SKM-1 (cell line): ENCODE measurements at regions not wholly inside any gene's neighbourhood (a gene's known extent, or its start where the extent isn't known, plus 50 kb on each side); places are given as distances from the start of the nearest gene placed in this dataset.

Experiments used
- DNase-seq: peaks from one replicate; lab custom pipeline; 2025; ENCODE audit not compliant: unreplicated experiment; lab: John Stamatoyannopoulos, UW

DNA sequence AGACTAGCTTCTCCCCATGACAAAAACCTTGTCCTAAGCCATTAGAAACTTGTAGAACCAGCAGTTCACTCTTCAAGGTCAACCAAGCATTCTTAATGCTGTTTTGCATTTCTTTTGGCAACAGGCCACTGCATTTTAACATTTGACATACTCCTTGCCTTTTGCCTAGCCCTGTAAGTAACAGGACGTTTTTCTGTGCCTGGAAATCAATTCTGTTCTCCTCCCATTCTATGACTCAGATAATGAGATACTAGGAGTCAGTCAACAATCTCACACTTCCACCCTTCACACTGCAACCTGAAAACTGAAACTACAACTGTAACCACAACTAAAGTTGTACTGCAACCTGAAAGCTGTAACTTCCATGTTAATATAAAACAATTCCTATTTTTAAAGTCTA is 268.7 kb downstream of the MZT1 start:
- DNase-seq: no peak

DNA sequence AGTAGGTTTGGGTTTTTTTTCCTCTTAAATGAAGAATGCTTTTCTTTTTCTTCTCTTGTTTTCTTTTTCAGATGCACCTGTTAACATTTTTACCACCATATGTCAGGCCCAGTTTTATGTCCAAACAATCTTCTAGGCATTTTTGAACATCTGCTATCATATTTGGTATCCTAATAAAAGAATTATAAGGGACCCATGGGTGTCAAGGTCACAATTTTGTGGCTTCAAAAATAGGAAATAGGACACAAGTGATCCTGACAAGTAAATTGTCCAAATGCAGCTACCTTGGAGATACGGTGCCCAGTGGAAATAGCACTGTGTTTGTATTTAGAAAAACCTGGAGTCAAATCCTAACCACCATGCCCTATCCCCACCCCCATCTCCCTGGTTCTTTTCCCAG is 270.3 kb downstream of the MZT1 start:
- DNase-seq: no peak

DNA sequence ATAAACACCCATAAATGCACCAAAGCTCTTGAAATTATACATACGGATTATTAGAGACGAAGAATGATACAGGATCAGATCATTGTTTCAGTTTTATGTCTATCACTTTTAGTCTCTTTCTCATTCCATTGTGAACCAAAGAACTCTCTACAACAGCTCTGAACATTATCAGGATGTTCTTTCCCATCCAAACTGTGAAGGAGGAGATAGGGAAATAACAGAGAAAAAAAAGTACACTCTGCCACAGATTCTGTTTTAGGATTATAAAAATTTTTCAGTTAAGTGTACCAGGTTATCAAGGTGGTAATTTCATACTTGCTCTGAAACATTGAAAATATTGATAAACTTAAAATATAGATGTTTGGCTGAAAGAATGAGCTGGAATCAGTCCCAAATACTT is 270.9 kb downstream of the MZT1 start:
- DNase-seq: no peak

- no peak for DNase-seq
These were observed 274.3 kb downstream of the MZT1 start for GRCh38 chr13:72453161-72453560.

DNA sequence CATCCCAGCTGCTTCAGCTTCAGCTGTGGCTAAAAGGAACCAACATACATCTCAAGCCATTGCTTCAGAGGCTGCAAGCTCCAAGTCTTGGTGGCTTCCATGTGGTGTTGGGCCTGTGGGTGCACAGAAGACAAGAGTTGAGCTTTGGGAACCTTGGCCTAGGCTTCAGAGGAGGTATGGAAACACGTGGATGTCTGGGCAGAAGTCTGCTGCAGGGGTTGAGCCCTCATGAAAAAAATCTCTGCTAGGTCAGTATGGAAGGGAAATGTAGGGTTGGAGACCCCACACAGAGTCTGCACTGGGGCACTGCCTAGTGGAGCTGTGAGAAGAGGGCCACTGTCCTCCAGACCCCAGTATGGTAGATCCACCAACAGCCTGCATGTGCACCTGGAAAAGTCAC is 279.3 kb downstream of the MZT1 start:
- no peak for DNase-seq

- no peak for DNase-seq
These were observed 282.4 kb downstream of the MZT1 start for GRCh38 chr13:72444999-72445398.

- no peak for DNase-seq
These were observed 290.0 kb downstream of the MZT1 start for GRCh38 chr13:72437458-72437857.

DNA sequence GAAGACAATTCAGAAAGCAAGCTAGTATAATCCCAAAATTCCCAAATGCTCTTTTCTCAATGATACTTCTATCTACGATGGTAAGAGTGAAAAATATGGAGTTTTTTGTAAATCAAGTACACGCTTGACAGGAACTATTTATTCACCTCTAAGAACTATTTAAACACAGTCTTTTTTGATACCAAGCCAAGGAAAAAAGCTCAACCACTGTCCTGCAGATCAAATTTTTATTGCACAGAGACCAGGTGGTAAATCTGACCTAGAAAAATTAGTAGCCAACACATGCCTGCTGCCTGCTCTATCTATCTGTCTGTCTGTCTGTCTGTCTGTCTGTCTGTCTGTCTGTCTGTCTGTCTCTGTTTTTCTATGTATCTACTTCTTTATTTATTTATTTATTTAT is 292.2 kb downstream of the MZT1 start:
- DNase-seq: no peak

GRCh38 chr13:72431981-72432682 is 295.3 kb downstream of the MZT1 start:
- DNase-seq: no peak

- DNase-seq: no peak
These were observed 296.5 kb downstream of the MZT1 start for GRCh38 chr13:72430923-72431322.

DNA sequence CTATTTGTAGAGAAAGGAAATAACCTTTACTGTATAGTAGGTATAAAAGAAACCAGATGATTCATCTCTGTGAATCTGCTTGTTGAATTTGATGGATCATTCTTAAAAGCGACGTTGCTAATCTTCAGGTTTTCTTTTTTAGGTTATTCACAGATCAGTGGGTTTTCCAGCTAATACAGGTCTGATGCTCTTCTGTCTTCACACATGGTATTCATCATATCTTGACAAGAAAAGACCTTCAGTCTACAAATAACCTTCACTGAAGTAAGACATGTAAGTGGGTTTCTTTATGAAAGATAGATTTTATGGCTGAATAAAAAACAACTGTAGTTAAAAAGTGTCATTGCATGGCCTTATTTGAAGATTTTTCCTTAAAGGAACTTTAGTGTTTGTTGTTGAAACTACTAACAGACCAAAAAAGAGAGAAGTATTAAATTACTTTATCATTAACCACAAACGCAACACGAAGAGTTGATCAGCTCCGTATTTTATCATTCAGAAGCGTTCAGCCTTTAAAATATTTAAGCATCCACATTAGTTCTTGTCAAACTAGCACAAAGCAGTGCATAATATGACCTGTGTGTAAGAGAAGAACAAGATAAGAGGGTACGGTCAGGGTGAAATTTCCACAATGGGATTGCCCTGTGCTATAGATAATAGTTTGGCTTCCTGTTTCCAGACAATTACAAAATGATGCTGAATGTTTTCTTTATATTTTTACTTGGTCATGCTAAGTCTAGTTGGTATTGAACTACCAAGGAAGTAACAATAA is 299.5 kb downstream of the MZT1 start:
- DNase-seq: no peak

DNA sequence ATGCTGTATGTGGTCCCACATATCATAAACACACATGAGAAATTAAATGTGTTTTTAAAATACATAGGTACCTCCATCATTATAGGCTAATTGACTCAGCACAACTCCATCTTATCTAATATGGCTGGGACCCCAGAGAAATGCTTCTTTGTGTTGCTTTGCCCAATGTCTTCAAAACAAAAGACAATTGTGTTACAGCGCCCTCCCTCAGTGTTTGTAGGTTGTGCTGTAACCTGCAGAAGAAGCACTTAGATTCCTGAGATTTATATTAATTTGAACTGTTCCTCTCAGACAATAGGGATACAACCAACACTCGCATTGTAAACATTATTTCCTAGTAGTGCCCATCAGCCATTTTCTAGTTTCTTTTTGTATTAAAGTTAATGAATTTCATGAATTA is 303.4 kb downstream of the MZT1 start:
- DNase-seq: no peak

- DNase-seq: no peak
These were observed 311.6 kb downstream of the MZT1 start for GRCh38 chr13:72415817-72416216.

DNA sequence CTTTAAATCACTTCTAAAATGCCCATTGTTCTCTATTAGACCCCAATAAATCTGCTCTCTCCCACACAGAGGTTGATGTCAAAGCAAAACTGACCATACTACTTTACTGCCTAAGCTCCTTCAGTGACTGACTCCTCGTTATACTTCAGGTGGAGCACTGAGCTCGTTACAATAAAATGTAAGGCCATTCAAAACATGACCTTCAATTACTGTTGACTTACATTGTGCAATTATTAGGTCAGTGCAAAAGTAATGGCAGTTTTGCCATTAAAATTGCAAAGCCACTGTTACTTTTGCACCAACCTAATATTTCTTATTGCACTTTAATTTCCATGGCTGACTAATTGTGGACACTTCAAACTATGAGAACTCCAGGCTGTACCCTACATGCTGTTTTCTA is 314.9 kb downstream of the MZT1 start:
- no peak for DNase-seq

DNA sequence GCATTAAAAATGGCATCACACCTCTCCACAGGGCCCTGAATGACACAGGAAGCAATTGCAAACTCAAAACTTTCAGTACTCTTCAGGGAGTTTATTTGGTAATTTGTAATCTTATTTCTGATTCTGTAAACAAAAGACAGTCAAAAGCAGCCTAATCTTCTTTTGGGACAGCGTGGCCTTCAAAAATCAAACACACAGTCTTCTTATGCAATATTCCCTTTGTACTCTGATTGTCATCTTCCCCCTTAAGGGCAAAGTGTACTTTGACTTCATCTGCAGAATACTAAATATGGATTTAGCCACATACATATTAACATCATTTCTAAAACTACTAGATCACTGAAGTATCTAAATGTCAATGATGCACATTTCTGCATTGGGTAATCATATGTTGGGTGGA is 322.0 kb downstream of the MZT1 start:
- no peak for DNase-seq

GRCh38 chr13:72403396-72404010 is 323.9 kb downstream of the MZT1 start:
- DNase-seq: no peak

DNA sequence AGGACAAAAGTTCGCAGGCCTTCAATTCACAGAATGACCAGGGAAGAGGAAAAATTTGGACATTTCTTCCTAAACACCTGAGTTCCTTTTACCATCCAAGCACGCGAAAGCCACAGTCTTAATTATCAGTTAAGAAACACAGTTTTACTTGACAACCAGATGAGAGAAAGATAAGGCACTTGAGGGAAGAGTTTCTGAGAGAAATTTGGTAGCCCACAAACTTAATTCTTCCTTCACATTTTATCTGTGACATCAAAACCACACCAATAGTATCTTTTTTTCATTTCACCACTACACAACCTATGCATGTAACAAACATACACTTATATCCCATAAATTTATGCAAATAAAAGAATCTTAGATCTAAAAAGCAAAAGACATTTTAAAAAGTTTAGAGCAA is 326.6 kb downstream of the MZT1 start:
- DNase-seq: no peak

GRCh38 chr13:72399351-72399750 is 328.1 kb downstream of the MZT1 start:
- DNase-seq: no peak

GRCh38 chr13:72397265-72397664 is 330.2 kb downstream of the MZT1 start:
- DNase-seq: no peak

DNA sequence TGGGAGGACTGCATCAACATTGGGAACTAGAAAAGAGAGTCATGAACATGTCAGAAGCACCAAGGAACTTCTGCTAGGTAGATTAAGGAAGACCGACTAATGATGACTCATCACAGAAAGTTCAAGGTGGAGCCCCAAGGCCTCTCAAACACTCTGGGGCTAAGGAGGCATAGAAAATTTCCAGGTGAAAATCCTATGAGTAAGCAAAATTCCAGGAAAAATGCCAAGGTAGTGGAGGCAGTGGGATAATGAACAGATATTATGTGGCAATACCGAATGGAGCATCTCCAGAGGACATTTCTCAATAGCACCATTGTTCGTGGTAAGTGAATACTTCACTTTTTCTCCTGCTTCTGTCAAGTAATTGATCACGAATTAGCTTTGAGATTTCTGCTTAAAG is 336.5 kb downstream of the MZT1 start:
- DNase-seq: no peak

- DNase-seq: no peak
These were observed 341.2 kb downstream of the MZT1 start for GRCh38 chr13:72386138-72386684.

GRCh38 chr13:72384879-72385278 is 342.6 kb downstream of the MZT1 start:
- DNase-seq: no peak
